IMR-90 (cell line): ENCODE measurements at regions not wholly inside any gene's neighbourhood (a gene's known extent, or its start where the extent isn't known, plus 50 kb on each side); places are given as distances from the start of the nearest gene placed in this dataset.

Experiments used
- BHLHE40 ChIP-seq: fragments of 150-350 bp; IDR thresholded peaks from 2 replicates; pipeline ENCODE4 v1.6.1; 2016; ENCODE audit warnings: mild to moderate bottlenecking, low read depth, low read length
- CTCF ChIP-seq: conservative IDR thresholded peaks from 2 replicates; pipeline ENCODE4 v1.5.1; 2012; ENCODE audit warnings: mild to moderate bottlenecking, low read depth, low read length, improper control_type of control experiment
- MAZ ChIP-seq: IDR thresholded peaks from 2 replicates; pipeline ENCODE4 v1.6.1; 2012; ENCODE audit warnings: low read depth, mild to moderate bottlenecking, low read length, improper control_type of control experiment, moderate library complexity, borderline replicate concordance
- MXI1 ChIP-seq: IDR thresholded peaks from 2 replicates; pipeline ENCODE4 v1.6.1; 2012; ENCODE audit warnings: low read depth, mild to moderate bottlenecking, low read length, moderate library complexity, borderline replicate concordance
- RCOR1 ChIP-seq: IDR thresholded peaks from 2 replicates; pipeline ENCODE4 v1.6.1; 2012; ENCODE audit warnings: mild to moderate bottlenecking, low read length, improper control_type of control experiment; ENCODE audit not compliant: insufficient replicate concordance
- SMC3 ChIP-seq: fragments of 150-350 bp; IDR thresholded peaks from 2 replicates; pipeline ENCODE4 v1.6.1; 2016; ENCODE audit warnings: low read depth, mild to moderate bottlenecking, antibody characterized with exemption, low read length, moderate library complexity
- USF2 ChIP-seq: fragments of 150-350 bp; IDR thresholded peaks from 2 replicates; pipeline ENCODE4 v1.6.1; 2017; ENCODE audit warnings: mild to moderate bottlenecking, antibody characterized with exemption, low read length, low read depth

- no peak for TF ChIP-seq CTCF
- no peak for TF ChIP-seq USF2
- TF ChIP-seq RCOR1, result no peak
- no peak for TF ChIP-seq MXI1
- TF ChIP-seq MAZ, result no peak
- TF ChIP-seq BHLHE40, result no peak
- no peak for TF ChIP-seq SMC3
Measured at GRCh38 chr21:31566611-31567010, 92.9 kb upstream of the SOD1 start.
